Liver (tissue), 3 donors: ENCODE measurements at regions not wholly inside any gene's neighbourhood (a gene's known extent, or its start where the extent isn't known, plus 50 kb on each side); places are given as distances from the start of the nearest gene placed in this dataset.

Experiments
- ATF3 ChIP-seq: IDR thresholded peaks from 2 replicates; pipeline ENCODE4 v1.6.1; 2016; ENCODE audit warnings: antibody characterized with exemption
- CTCF ChIP-seq: fragments of 150-350 bp; IDR thresholded peaks from 2 replicates; pipeline ENCODE4 v1.5.1; 2017; ENCODE audit warnings: improper control_type of control experiment, low read depth, low read length; ENCODE audit not compliant: missing input control
- GABPA ChIP-seq, 2 donors: IDR thresholded peaks in 1 of 2; conservative IDR thresholded peaks in 1 of 2; 2 replicates each; pipeline ENCODE4 v1.6.1; 2016; ENCODE audit warnings: antibody characterized with exemption in 2 of 2, mild to moderate bottlenecking in 1 of 2, moderate library complexity in 1 of 2
- MAX ChIP-seq: IDR thresholded peaks from 2 replicates; pipeline ENCODE4 v1.6.1; 2016; ENCODE audit warnings: antibody characterized with exemption
- RAD21 ChIP-seq, 2 donors: IDR thresholded peaks; 2 replicates each; pipeline ENCODE4 v1.6.1; 2016; ENCODE audit warnings: antibody characterized with exemption in 2 of 2, mild to moderate bottlenecking in 2 of 2
- REST ChIP-seq: IDR thresholded peaks from 2 replicates; pipeline ENCODE4 v1.6.1; 2016; ENCODE audit warnings: antibody characterized with exemption, mild to moderate bottlenecking
- RXRA ChIP-seq, 2 donors: IDR thresholded peaks; 2 replicates each; pipeline ENCODE4 v1.6.1; 2017 to 2018; ENCODE audit warnings: antibody characterized with exemption in 2 of 2, mild to moderate bottlenecking in 1 of 2
- SP1 ChIP-seq: IDR thresholded peaks from 2 replicates; pipeline ENCODE4 v1.6.1; 2018; ENCODE audit warnings: antibody characterized with exemption, mild to moderate bottlenecking
- TAF1 ChIP-seq: conservative IDR thresholded peaks from 2 replicates; pipeline ENCODE4 v1.6.1; 2016; ENCODE audit warnings: antibody characterized with exemption, mild to moderate bottlenecking
- YY1 ChIP-seq: IDR thresholded peaks from 2 replicates; pipeline ENCODE4 v1.6.1; 2016; ENCODE audit warnings: antibody characterized with exemption, mild to moderate bottlenecking
- donor health status: healthy.
- donor health status: healthy.

GRCh38 chr22:48906216-48906835 lies 921.3 kb downstream of the BRD1 start:
- TF ChIP-seq CTCF (no peak), GABPA (IDR thresholded peaks at IDR 0.05 in 1 of 2, conservative IDR thresholded peaks at IDR 0.05 in 1 of 2) (no peak), YY1 (no peak), SP1 (no peak), MAX (no peak), RXRA (IDR thresholded peaks at IDR 0.05) (no peak), REST (no peak), ATF3 (no peak), TAF1 (no peak), RAD21 (IDR thresholded peaks at IDR 0.05) (no peak)
